ENCODE measurements at regions not wholly inside any gene's neighbourhood (a gene's known extent, or its start where the extent isn't known, plus 50 kb on each side); places are given as distances from the start of the nearest gene placed in this dataset.

- whole genome bisulfite sequencing, 10 experiments, result 0 to 85% (median 54%) methylated on average over 1 to 6 of the region's 6 CpGs
- no peak for ATAC-seq (replicated peaks in 6 of 8)
- no peak overlapping the region for H3K4me3 ChIP-seq
- no peak overlapping the region for H3K27ac ChIP-seq
- in situ Hi-C loops (cut with MboI; ENCODE audit: low pct_unique_long_range_greater_than_20kb in 2 of 9, low sequenced_read_pairs in 9 of 9, unreplicated experiment in 9 of 9), result no loop called here
- H3K4me1 ChIP-seq (replicated peaks in 1 of 2), result peaks cover 14 to 21% of the 10 kb centered on the region in 2 donors
Measured at GRCh38 chr3:182183716-182184430, 472.1 kb downstream of the SOX2 start.

GRCh38 chr3:182185313-182185712 is 473.6 kb downstream of the SOX2 start:
- ATAC-seq (replicated peaks in 6 of 8), result peak in 3 of 8 experiments; percentile 53 to 64 (median 60)
- WGBS, 10 experiments, result 0 to 17% (median 0%) methylated on average over 1 of the region's 1 CpG; no CpG with 5 or more reads in 3 of the 10 experiments
- in situ Hi-C loops (cut with MboI; ENCODE audit: low pct_unique_long_range_greater_than_20kb in 2 of 9, low sequenced_read_pairs in 9 of 9, unreplicated experiment in 9 of 9), result no loop called here

DNA sequence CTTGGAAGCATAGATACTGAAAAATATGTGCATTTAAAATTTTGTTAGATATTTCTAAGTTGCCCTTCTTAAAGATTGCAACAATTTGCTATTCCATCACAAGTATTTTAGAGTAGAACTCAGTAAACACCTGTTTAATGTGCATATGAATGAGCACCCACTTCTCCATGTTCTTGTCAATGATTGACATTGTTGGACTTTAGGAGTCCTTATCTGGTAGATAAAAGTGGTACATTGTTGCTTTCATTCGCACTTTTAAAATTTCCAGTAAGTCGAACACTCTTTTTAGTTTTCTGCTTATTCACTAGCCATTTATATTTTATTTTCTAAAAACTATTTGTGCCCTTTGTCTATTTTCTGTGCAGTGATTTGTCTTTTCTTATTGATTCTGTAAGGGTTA is 478.3 kb downstream of the SOX2 start:
- Histone ChIP-seq H3K4me3 (no peak overlapping the region), H3K27ac (no peak overlapping the region), H3K4me1 (replicated peaks in 1 of 2) (peaks cover 2 to 7% of the 10 kb centered on the region in 2 donors)
- WGBS, 10 experiments, result 10 to 100% (median 83%) methylated on average over 2 of the region's 2 CpGs; no CpG with 5 or more reads in 1 of the 10 experiments
- in situ Hi-C loops (cut with MboI; ENCODE audit: low pct_unique_long_range_greater_than_20kb in 2 of 9, low sequenced_read_pairs in 9 of 9, unreplicated experiment in 9 of 9), result no loop called here
- no peak for ATAC-seq (replicated peaks in 6 of 8)

More at GRCh38 chr3:182185313-182185712, 473.6 kb downstream of the SOX2 start:
- Histone ChIP-seq H3K4me3 (no peak overlapping the region), H3K4me1 (replicated peaks in 1 of 2) (peaks cover 10 to 18% of the 10 kb centered on the region in 2 donors), H3K27ac (peak overlapping the region; percentile 24 to 65)

GRCh38 chr3:182198345-182198744 is 486.6 kb downstream of the SOX2 start:
- no peak for ATAC-seq (replicated peaks in 6 of 8)
- Histone ChIP-seq H3K4me1 (replicated peaks in 1 of 2) (peaks cover 0 to 6% of the 10 kb centered on the region in 2 donors), H3K4me3 (no peak overlapping the region), H3K27ac (no peak overlapping the region)
- WGBS, 10 experiments, result 0 to 100% (median 83%) methylated on average over 1 of the region's 1 CpG; no CpG with 5 or more reads in 7 of the 10 experiments
- in situ Hi-C loops (cut with MboI; ENCODE audit: low pct_unique_long_range_greater_than_20kb in 2 of 9, low sequenced_read_pairs in 9 of 9, unreplicated experiment in 9 of 9), result no loop called here

DNA sequence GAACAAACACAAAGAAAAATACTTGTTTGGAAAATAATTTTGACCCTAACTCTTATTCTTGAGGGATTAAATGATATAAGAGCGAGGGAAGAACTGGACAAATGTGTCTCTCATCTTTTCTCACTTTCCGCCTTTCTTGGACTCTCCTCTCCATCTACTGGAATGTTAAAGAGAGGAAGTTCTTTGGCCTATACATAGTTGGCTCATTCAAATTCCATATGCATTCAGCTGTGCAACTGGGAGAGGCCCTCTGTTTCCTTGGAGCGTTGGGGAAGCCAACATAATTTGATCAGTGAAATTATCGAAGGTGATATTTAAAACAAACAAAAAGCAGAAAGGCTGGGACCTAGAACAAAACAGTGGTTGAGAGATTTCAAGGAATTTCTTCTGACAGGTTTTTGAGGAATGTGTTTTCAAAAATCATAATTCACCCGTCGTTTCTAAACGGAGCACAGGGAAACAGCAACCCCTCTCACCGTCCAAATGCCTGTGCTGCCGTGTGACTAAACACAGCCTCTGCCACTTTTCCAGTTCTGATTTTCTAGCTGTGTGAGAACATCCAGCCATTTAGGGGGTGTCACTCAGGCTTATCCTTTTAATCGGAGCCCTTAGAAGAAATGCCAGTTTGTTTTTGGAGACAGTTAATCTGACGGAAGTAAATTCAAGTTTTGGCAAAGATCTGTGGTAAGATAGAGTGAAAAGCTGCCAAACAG is 489.9 kb downstream of the SOX2 start:
- WGBS, 10 experiments, result 20 to 100% (median 80%) methylated on average over 1 to 11 of the region's 11 CpGs
- ATAC-seq (replicated peaks in 6 of 8), result peak in 2 of 8 experiments; percentile 60 to 72
- in situ Hi-C loops (cut with MboI; ENCODE audit: low pct_unique_long_range_greater_than_20kb in 2 of 9, low sequenced_read_pairs in 9 of 9, unreplicated experiment in 9 of 9), result no loop called here
- Histone ChIP-seq H3K4me1 (replicated peaks in 1 of 2) (peaks cover 0 to 6% of the 10 kb centered on the region in 2 donors), H3K4me3 (no peak overlapping the region), H3K27ac (no peak overlapping the region)

- Histone ChIP-seq H3K4me1 (replicated peaks in 1 of 2) (peaks cover 9 to 16% of the 10 kb centered on the region in 2 donors), H3K27ac (no peak overlapping the region), H3K4me3 (no peak overlapping the region)
- peak in 7 of 8 experiments; percentile 33 to 99 (median 99) for ATAC-seq (replicated peaks in 6 of 8)
- WGBS, 10 experiments, result 0 to 31% (median 15%) methylated on average over 1 to 4 of the region's 4 CpGs; no CpG with 5 or more reads in 3 of the 10 experiments
- in situ Hi-C loops (cut with MboI; ENCODE audit: low pct_unique_long_range_greater_than_20kb in 2 of 9, low sequenced_read_pairs in 9 of 9, unreplicated experiment in 9 of 9), result no loop called here
Measured at GRCh38 chr3:182212479-182213076, 500.9 kb downstream of the SOX2 start.

- in situ Hi-C loops (cut with MboI; ENCODE audit: low pct_unique_long_range_greater_than_20kb in 2 of 9, low sequenced_read_pairs in 9 of 9, unreplicated experiment in 9 of 9), result no loop called here
- no peak for ATAC-seq (replicated peaks in 6 of 8)
- 0 to 100% (median 100%) methylated on average over 1 to 4 of the region's 4 CpGs; no CpG with 5 or more reads in 3 of the 10 experiments for WGBS, 10 experiments
- Histone ChIP-seq H3K27ac (no peak overlapping the region), H3K4me1 (replicated peaks in 1 of 2) (peaks cover 9 to 16% of the 10 kb centered on the region in 2 donors), H3K4me3 (no peak overlapping the region)
Measured at GRCh38 chr3:182214416-182214815, 502.7 kb downstream of the SOX2 start.

- in situ Hi-C loops (cut with MboI; ENCODE audit: low pct_unique_long_range_greater_than_20kb in 2 of 9, low sequenced_read_pairs in 9 of 9, unreplicated experiment in 9 of 9), result no loop called here
- no peak for ATAC-seq (replicated peaks in 6 of 8)
- Histone ChIP-seq H3K27ac (no peak overlapping the region), H3K4me3 (no peak overlapping the region), H3K4me1 (replicated peaks in 1 of 2) (peaks cover 9 to 16% of the 10 kb centered on the region in 2 donors)
Measured at GRCh38 chr3:182215881-182216280, 504.2 kb downstream of the SOX2 start.

DNA sequence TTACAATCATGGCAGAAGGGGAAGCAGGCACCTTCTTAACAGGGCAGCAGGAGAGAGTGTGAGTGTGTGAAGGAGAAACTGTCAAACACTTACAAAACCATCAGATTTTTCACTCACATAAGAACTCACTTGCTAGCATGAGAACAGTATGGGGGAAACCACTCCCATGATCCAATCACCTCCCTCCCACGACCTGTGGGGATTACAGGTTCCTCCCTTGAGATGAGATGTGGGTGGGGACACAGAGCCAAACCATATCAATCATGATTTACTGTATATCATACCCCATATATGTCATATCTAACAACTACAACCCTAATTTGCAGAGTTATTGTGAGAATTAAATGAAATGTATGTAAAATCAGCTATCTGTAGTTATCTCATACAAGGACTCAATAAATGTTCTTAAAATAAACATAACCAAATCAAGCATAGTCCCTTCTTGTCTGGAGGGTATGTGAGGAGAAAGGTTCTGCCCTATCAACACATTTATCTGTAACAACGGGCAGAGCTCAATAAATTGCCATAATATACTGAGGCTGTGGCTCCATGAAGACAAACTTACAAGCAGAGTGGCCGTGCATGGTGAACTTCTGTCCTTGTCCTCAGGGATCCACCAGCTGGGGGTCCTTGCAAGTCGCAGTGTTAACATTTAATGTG is 504.7 kb downstream of the SOX2 start:
- ATAC-seq (replicated peaks in 6 of 8), result no peak
- H3K27ac ChIP-seq, result no peak overlapping the region
- in situ Hi-C loops (cut with MboI; ENCODE audit: low pct_unique_long_range_greater_than_20kb in 2 of 9, low sequenced_read_pairs in 9 of 9, unreplicated experiment in 9 of 9), result no loop called here
- H3K4me3 ChIP-seq, result no peak overlapping the region
- WGBS, 10 experiments, result 0 to 100% (median 78%) methylated on average over 1 to 3 of the region's 4 CpGs; no CpG with 5 or more reads in 1 of the 10 experiments
- H3K4me1 ChIP-seq (replicated peaks in 1 of 2), result peaks cover 9 to 12% of the 10 kb centered on the region in 2 donors

DNA sequence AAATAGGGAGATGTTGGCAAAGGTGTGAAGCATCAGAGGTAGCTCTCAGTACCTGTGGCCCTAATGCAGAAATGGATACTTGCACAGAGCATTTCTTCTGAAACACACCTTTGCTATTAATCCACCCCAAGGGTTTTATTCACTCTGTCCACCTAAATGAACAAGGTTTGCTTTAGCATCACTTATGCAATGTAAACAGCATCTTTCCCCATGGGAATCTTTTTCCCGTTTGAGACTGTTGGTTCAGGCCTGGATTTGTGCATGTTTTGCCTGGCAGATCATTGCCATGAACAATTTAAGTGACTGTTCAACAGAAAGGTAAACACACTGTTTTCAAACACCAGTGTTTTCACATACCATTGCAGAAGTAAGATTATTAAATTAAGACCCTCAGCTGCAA is 508.3 kb downstream of the SOX2 start:
- WGBS, 10 experiments, result 0 to 80% (median 20%) methylated on average over 1 of the region's 1 CpG; no CpG with 5 or more reads in 2 of the 10 experiments
- Histone ChIP-seq H3K27ac (no peak overlapping the region), H3K4me1 (replicated peaks in 1 of 2) (no peaks in the 10 kb centered on the region), H3K4me3 (no peak overlapping the region)
- ATAC-seq (replicated peaks in 6 of 8), result no peak
- in situ Hi-C loops (cut with MboI; ENCODE audit: low pct_unique_long_range_greater_than_20kb in 2 of 9, low sequenced_read_pairs in 9 of 9, unreplicated experiment in 9 of 9), result no loop called here

DNA sequence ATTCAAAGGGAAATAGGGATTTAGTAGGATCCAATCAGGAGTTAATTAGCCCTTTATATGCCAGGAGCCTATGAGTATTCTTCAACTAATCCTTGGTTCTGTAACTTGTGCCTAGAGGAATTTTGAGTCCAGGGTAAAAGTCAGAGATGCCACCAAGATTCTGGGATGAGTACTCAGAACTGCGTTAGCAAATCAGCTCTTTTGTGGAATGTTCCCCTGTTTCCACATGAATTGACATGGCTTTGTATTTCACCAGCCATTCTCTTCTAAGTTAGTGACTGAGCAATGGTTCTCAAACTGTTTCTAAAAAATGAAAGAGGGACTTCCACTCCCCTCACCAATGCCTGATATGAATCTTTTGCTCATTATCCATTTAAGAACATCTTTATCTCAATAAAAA is 508.7 kb downstream of the SOX2 start:
- in situ Hi-C loops (cut with MboI; ENCODE audit: low pct_unique_long_range_greater_than_20kb in 2 of 9, low sequenced_read_pairs in 9 of 9, unreplicated experiment in 9 of 9), result no loop called here
- H3K27ac ChIP-seq, result no peak overlapping the region
- 0 to 100% (median 30%) methylated on average over 1 of the region's 1 CpG; no CpG with 5 or more reads in 2 of the 10 experiments for WGBS, 10 experiments
- H3K4me1 ChIP-seq (replicated peaks in 1 of 2), result no peaks in the 10 kb centered on the region
- H3K4me3 ChIP-seq, result no peak overlapping the region
- no peak for ATAC-seq (replicated peaks in 6 of 8)

DNA sequence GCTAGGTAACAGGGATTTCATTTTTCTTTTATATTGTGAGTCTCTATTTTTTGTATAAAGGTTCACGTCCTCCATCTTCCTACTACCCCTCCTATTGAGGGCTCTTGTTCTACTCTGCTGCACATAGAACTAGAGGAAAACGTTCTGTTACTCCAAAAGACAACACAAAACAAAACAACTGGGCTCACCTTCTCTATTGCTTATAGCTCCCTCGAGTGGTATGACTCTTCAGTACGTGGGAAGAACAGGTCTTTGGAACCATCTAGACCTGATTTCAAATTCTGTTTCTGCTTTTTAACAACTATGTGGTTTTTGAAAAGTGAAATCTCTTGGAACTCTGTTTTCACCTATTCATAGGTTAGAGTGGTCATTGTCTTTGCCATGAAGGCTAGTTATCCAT is 515.3 kb downstream of the SOX2 start:
- 0 to 80% (median 46%) methylated on average over 2 to 4 of the region's 4 CpGs for WGBS, 10 experiments
- H3K4me3 ChIP-seq, result no peak overlapping the region
- H3K27ac ChIP-seq, result no peak overlapping the region
- no peaks in the 10 kb centered on the region for H3K4me1 ChIP-seq (replicated peaks in 1 of 2)
- ATAC-seq (replicated peaks in 6 of 8), result no peak
- in situ Hi-C loops (cut with MboI; ENCODE audit: low pct_unique_long_range_greater_than_20kb in 2 of 9, low sequenced_read_pairs in 9 of 9, unreplicated experiment in 9 of 9), result no loop called here

DNA sequence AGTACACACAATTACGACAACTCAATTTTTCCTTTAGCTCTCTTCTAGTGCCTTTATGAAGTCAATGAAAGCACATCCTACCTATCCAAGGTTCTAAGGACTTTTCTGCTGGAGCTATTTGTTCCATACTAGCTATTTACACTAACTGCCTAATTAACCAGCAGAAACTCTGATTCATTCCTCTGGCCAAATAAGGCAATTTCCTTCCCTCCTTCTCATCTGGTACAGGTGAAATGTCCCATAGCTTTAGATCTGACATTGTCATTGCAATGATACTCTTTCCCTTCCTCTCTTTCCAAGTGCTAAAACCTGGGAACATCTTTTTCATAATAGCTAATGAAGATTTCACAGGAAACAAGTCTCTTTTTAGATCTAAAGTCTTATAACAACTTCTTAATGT is 521.7 kb downstream of the SOX2 start:
- no peak for ATAC-seq (replicated peaks in 6 of 8)
- peaks cover 14 to 26% of the 10 kb centered on the region in 2 donors for H3K4me1 ChIP-seq (replicated peaks in 1 of 2)
- H3K27ac ChIP-seq, result no peak overlapping the region
- in situ Hi-C loops (cut with MboI; ENCODE audit: low pct_unique_long_range_greater_than_20kb in 2 of 9, low sequenced_read_pairs in 9 of 9, unreplicated experiment in 9 of 9), result no loop called here
- 33 to 100% (median 71%) methylated on average over 1 of the region's 1 CpG; no CpG with 5 or more reads in 2 of the 10 experiments for WGBS, 10 experiments
- H3K4me3 ChIP-seq, result no peak overlapping the region

All from motor neuron (in vitro differentiated cells).